PFSK-1 (cell line): ENCODE measurements at regions not wholly inside any gene's neighbourhood (a gene's known extent, or its start where the extent isn't known, plus 50 kb on each side); places are given as distances from the start of the nearest gene placed in this dataset.

Experiments used
- FOXP2 ChIP-seq: optimal IDR thresholded peaks from 2 replicates; pipeline ENCODE3; 2011; ENCODE audit warnings: borderline replicate concordance, control low read depth, inconsistent platforms; ENCODE audit not compliant: insufficient read depth; ENCODE audit errors: extremely low read length, extremely low read depth
- POLR2AphosphoS5 ChIP-seq: IDR thresholded peaks from 2 replicates; pipeline ENCODE4 v1.6.1; 2012; ENCODE audit warnings: low read depth, mild to moderate bottlenecking, control low read depth, low read length, moderate library complexity
- REST ChIP-seq, 2 experiments: IDR thresholded peaks; 2 replicates each; pipeline versions ENCODE4 v1.6.1 to v1.8.0; 2011 to 2012; ENCODE audit warnings: low read depth in 2 of 2, low read length in 2 of 2, control low read depth in 1 of 2, inconsistent platforms in 1 of 2, mild to moderate bottlenecking in 1 of 2, moderate library complexity in 1 of 2; ENCODE audit not compliant: insufficient read depth in 1 of 2
- SIN3A ChIP-seq: IDR thresholded peaks from 2 replicates; pipeline ENCODE4 v1.6.1; 2012; ENCODE audit warnings: mild to moderate bottlenecking, low read length, moderate library complexity, borderline replicate concordance; ENCODE audit not compliant: insufficient read depth
- TAF1 ChIP-seq: IDR thresholded peaks from 2 replicates; pipeline ENCODE4 v1.6.1; 2012; ENCODE audit warnings: low read length, control low read depth, borderline replicate concordance; ENCODE audit not compliant: insufficient read depth

- no peak for TF ChIP-seq POLR2AphosphoS5
- no peak for TF ChIP-seq REST (IDR thresholded peaks at IDR 0.05; ENCODE audit: insufficient read depth in 1 of 2, low read depth in 2 of 2, low read length in 2 of 2)
- TF ChIP-seq TAF1 = no peak
- TF ChIP-seq FOXP2 = no peak
- TF ChIP-seq SIN3A = no peak
Observed at GRCh38 chr11:119864836-119865235, 135.8 kb upstream of the NECTIN1 start.
